Gastroesophageal sphincter (tissue), 3 donors: ENCODE measurements at regions not wholly inside any gene's neighbourhood (a gene's known extent, or its start where the extent isn't known, plus 50 kb on each side); places are given as distances from the start of the nearest gene placed in this dataset.

Experiments used
- CTCF ChIP-seq, 4 experiments: fragments of 200-600 bp in 2 of 4; fragments of 450-650 bp in 2 of 4; sonication (generic) in 1 of 4; IDR thresholded peaks; one replicate each; pipeline ENCODE4 v1.5.1; 2017 to 2019; ENCODE audit warnings: antibody characterized with exemption in 4 of 4, mild to moderate bottlenecking in 2 of 4, moderate library complexity in 2 of 4
- POLR2A ChIP-seq, 2 donors: fragments of 450-650 bp; IDR thresholded peaks; one replicate each; pipeline ENCODE4 v1.6.1; 2017; ENCODE audit warnings: antibody characterized with exemption in 2 of 2, mild to moderate bottlenecking in 2 of 2, moderate library complexity in 1 of 2
- POLR2AphosphoS5 ChIP-seq: sonication (generic); formaldehyde crosslinking; IDR thresholded peaks from one replicate; pipeline ENCODE4 v1.6.1; 2017; ENCODE audit warnings: antibody characterized with exemption

GRCh38 chr14:37972941-37973887 lies 234.5 kb upstream of the SSTR1 start:
- TF ChIP-seq POLR2AphosphoS5 (no peak), CTCF (IDR thresholded peaks at IDR 0.05) (no peak), POLR2A (IDR thresholded peaks at IDR 0.05) (no peak)
